ENCODE measurements at regions not wholly inside any gene's neighbourhood (a gene's known extent, or its start where the extent isn't known, plus 50 kb on each side); places are given as distances from the start of the nearest gene placed in this dataset.

GRCh38 chr20:7571101-7571500 lies 369.2 kb downstream of the HAO1 start:
- Histone ChIP-seq H3K4me3 (no peak overlapping the region), H3K9me3 (no peaks in the 10 kb centered on the region), H3K36me3 (no peaks in the 10 kb centered on the region), H3K27ac (no peak overlapping the region), H3K4me1 (no peaks in the 10 kb centered on the region), H3K27me3 (no peaks in the 10 kb centered on the region)
- TF ChIP-seq, protein P1, sequence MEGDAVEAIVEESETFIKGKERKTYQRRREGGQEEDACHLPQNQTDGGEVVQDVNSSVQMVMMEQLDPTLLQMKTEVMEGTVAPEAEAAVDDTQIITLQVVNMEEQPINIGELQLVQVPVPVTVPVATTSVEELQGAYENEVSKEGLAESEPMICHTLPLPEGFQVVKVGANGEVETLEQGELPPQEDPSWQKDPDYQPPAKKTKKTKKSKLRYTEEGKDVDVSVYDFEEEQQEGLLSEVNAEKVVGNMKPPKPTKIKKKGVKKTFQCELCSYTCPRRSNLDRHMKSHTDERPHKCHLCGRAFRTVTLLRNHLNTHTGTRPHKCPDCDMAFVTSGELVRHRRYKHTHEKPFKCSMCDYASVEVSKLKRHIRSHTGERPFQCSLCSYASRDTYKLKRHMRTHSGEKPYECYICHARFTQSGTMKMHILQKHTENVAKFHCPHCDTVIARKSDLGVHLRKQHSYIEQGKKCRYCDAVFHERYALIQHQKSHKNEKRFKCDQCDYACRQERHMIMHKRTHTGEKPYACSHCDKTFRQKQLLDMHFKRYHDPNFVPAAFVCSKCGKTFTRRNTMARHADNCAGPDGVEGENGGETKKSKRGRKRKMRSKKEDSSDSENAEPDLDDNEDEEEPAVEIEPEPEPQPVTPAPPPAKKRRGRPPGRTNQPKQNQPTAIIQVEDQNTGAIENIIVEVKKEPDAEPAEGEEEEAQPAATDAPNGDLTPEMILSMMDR (IDR thresholded peaks at IDR 0.05): no peak
- no peak for DNase-seq
- intact Hi-C loops (cut with DNase I): no loop called here
- FAIRE-seq: no peak
- no peak for ATAC-seq
- 46 to 65% methylated on average over 3 of the region's 3 CpGs for WGBS, 2 donors

DNA sequence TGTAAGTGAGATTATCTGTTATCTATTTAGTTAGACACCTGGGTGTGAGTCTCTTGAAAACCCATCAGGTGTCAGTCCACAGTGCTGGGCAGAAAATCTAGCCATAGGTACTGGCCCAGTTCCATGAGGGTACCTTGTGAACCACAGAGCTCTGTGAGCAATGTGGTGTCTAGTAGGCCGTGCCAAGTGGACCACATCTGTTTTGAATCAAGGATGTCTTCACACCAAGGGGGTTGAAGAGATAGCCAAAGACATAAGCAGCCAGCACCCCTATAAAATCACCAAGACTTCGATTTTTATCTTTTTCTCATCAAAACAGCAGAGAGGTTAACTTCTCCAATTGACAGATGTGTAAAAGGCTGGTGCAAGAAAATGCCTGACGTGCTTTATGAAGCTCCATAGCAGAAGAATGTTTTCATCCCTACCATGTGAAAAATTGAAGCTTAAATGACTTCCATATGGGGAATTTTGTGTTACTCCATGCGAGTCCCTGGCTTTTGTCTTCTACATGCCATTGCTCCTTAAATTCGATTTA lies 368.7 kb downstream of the HAO1 start:
- TF ChIP-seq, protein P1 (IDR thresholded peaks at IDR 0.05): no peak
- 62 to 75% methylated on average over 5 of the region's 5 CpGs for WGBS, 2 donors
- ATAC-seq: no peak
- H3K36me3 ChIP-seq: no peaks in the 10 kb centered on the region
- no peak for FAIRE-seq
- H3K4me1 ChIP-seq: no peaks in the 10 kb centered on the region
- H3K27me3 ChIP-seq: no peaks in the 10 kb centered on the region
- no peak for DNase-seq
- H3K27ac ChIP-seq: no peak overlapping the region
- H3K4me3 ChIP-seq: no peak overlapping the region
- no peaks in the 10 kb centered on the region for H3K9me3 ChIP-seq
- intact Hi-C loops (cut with DNase I): no loop called here

DNA sequence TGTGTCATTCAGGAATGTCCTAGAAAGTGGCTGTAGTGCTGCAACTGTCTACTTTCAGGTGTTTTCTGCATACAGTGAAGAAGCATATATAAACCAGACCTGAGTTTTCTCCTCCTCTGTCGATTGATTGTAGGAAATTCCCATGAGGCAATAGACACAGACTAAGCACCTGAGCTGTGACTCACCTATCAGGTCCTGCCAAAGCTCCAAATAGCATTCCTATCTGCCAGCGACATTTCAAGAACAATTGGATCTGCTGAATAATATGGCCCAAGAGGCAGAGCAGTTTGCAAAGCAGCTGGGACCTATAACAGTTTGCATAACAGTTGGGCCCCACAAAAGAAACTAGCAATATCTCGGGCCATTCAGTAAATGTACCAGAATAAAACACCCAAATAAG lies 360.4 kb downstream of the HAO1 start:
- TF ChIP-seq, protein P1 (IDR thresholded peaks at IDR 0.05): no peak
- intact Hi-C loops (cut with DNase I): no loop called here
- Histone ChIP-seq H3K36me3 (no peaks in the 10 kb centered on the region), H3K4me3 (no peak overlapping the region), H3K4me1 (no peaks in the 10 kb centered on the region), H3K27ac (no peak overlapping the region), H3K27me3 (no peaks in the 10 kb centered on the region), H3K9me3 (no peaks in the 10 kb centered on the region)
- no peak for FAIRE-seq
- DNase-seq: no peak
- ATAC-seq: no peak
- 53 to 59% methylated on average over 3 of the region's 3 CpGs for WGBS, 2 donors

GRCh38 chr20:7585126-7585679 lies 355.1 kb downstream of the HAO1 start:
- no peaks in the 10 kb centered on the region for H3K4me1 ChIP-seq
- no peaks in the 10 kb centered on the region for H3K9me3 ChIP-seq
- TF ChIP-seq, protein P1 (IDR thresholded peaks at IDR 0.05): no peak
- WGBS, 2 donors: 56 to 70% methylated on average over 6 of the region's 6 CpGs
- ATAC-seq (no peak), DNase-seq (no peak), FAIRE-seq (no peak)
- H3K27me3 ChIP-seq: no peaks in the 10 kb centered on the region
- no peak overlapping the region for H3K27ac ChIP-seq
- H3K36me3 ChIP-seq: no peaks in the 10 kb centered on the region
- no peak overlapping the region for H3K4me3 ChIP-seq
- intact Hi-C loops (cut with DNase I): no loop called here

- intact Hi-C loops (cut with DNase I): no loop called here
- ATAC-seq: no peak
- H3K27ac ChIP-seq: no peak overlapping the region
- no peak for FAIRE-seq
- no peak overlapping the region for H3K4me3 ChIP-seq
- DNase-seq: no peak
- 57 to 65% methylated on average over 1 of the region's 1 CpG for WGBS, 2 donors
- H3K9me3 ChIP-seq: no peaks in the 10 kb centered on the region
- H3K27me3 ChIP-seq: no peaks in the 10 kb centered on the region
- H3K4me1 ChIP-seq: no peaks in the 10 kb centered on the region
- H3K36me3 ChIP-seq: no peaks in the 10 kb centered on the region
- TF ChIP-seq, protein P1 (IDR thresholded peaks at IDR 0.05): no peak
Observed at GRCh38 chr20:7586481-7586880, 353.8 kb downstream of the HAO1 start.
